SW 1271 (cell line): ENCODE measurements at regions not wholly inside any gene's neighbourhood (a gene's known extent, or its start where the extent isn't known, plus 50 kb on each side); places are given as distances from the start of the nearest gene placed in this dataset.
"Not testable (repeated sequence)": the region's sequence is repeated elsewhere in the genome, so short reads cannot be mapped to it uniquely, and the experiment has no call there.

ENCODE experiments used
- DNase-seq, 2 experiments: peaks; one replicate each; lab custom pipeline; 2025; lab: John Stamatoyannopoulos, UW

DNA sequence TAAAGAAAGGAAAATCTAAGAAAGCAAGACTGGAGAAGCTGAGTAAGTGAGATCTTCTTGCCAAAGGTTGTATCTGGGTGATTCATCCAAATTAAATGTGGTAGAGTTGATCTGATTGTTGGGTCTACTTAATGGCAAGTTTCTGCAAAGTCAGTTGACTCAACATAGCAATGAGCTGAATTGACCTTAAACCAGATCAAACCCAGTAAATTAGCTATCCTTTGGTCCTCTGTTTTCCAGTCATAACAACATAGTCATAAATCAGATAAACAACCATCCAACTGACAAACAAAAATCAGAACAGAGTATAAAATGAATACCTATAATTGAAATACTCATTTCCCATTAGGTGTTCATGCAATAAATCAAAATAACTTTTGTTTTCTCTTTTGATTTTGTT is 142.6 kb upstream of the CFAP20DC start:
- no peak for DNase-seq

DNA sequence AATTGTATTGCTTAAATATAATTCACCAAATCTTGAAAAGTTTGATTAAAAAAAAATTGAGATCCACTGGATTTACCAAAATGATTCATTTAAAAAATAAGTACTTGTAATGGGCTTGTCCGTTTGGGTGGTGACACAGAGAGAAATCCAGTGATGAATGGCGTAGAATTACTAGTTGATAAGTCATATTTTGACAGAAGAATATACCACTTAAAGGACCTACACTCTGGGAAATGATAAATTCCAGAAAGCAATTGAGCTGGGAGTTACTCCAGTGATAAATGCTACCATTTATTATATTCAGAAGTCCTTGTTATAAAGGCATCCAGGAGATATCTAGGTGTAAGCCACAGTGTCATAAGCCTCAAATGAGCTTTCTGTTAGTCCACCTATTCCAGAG is 141.8 kb upstream of the CFAP20DC start:
- no peak for DNase-seq

DNA sequence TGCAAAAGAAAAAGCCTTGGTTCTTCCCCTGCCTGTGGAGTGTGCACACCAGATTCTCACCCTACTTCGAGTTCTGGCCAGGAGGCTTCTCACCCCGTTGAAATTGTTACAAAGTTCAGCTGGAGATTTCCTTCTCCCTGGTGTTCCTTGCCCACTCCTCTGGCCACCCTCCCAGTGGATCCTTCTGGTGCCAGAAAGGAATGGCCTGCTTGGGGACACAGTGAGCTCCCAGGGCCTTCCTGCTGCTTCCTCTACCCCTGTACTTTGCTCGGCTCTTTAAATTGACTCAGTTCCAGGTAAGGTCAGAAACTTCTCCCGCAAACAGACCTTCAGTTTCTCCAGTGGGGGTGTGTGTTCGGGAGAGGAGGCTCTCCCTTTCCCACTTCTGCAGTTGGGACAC is 140.1 kb upstream of the CFAP20DC start:
- no peak for DNase-seq

DNA sequence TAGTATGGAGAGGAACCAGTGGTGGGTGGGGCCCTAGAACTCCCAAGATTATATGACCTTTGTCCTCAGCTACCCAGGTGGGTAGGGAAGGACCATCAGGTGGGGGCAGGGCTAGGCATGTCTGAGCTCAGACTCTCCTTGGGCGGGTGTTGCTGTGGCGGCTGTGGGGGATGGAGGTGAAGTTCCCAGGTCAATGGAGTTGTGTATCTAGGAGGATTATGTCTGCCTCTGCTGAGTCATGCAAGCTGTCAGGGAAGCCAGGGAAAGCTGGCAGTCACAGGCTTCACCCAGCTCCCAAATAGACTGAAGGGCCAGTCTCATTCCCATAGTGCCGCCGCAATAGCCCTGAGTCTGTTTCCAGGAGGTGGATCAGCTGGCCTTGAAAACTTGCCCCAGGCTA is 139.7 kb upstream of the CFAP20DC start:
- no peak for DNase-seq

DNA sequence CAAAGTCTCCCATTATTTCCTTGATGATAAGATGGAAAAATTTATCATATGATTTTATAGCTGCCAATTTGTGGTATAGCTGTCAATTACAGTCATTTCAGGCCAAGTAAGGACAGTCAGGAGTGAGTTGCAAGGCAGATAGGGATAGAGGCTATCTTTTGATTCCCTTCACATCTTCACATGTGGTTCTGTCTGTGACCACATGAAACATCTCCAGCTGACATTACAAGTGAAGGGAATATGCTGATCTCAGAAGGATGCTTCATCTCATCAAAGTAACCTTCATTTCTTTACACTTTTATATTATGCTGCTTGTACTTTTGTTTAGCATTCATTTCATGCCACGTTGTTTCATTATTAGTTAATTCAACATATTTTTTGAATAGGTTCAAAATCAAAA is 136.9 kb upstream of the CFAP20DC start:
- no peak for DNase-seq

DNA sequence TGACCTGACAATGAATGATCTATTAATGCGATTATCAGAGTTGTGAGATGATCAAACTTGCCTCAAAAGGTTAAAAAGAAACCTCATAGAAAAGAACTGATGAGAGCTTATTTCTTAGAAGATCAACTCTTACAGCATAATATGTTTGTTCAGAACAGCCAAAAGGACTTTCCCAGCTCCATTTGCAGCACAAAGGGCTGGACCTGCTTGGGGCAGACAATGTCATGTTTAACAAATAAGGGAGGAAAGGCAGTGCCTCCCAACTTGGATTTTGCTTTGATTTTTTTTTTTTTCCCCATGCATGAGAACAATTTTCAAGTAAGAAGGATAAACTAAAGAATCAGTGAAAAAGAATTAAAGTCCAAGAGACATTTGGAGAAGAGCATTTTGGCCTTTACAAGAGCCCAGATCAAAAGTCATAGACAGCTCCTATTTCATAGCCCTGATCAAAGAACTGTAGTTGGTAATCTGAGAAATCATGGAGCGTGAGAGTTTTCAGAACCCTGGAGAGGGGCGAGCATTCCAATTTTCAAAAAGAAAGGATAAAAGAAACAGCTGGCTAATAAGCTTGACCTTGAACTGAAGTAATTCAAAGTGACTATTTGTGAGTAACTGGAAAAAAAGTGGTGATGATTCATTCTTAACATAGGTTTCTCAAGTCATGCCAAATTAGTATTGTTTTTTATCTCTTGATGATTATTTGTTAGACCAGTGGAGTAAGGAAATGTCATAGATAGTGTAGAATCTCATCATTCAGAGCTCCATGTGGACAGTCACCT is 136.0 kb upstream of the CFAP20DC start:
- no peak for DNase-seq

DNA sequence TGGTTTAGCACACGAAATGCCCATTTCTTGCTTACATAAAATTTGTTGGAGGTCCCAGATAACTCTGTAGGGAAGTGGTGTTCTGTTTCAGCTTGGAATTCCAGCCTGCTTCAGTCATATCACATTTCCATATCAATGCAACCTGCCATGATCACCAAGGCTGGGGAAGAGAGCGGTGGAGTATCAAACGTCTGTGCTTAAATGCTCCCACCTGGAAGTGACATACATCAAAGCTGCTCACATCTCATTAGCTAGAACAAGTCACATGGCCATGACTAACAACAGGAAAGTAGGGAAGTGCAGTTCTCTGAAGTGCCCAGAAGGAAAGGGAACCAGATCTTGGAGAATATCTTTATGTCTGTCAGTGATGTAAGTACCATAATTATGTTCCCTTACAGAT is 130.2 kb upstream of the CFAP20DC start:
- DNase-seq, result no peak

DNA sequence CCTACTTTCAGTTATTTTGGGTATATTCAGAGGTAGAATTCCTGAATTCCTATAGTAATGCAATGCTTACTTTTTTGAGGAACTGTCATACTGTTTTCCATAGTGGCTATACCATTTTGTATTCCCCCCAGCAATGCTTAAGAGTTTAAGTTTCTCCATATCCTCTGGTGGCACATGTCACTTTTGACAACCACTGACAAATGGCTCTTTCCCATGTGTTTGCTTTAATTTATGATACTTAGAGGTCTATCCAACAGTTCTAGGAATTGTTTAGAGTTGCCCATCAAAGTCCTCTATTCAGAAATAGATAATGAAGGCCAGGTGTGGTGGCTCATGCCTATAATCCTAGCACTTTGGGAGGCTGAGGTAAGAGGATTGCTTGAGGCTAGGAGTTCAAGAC is 128.9 kb upstream of the CFAP20DC start:
- no peak for DNase-seq

DNA sequence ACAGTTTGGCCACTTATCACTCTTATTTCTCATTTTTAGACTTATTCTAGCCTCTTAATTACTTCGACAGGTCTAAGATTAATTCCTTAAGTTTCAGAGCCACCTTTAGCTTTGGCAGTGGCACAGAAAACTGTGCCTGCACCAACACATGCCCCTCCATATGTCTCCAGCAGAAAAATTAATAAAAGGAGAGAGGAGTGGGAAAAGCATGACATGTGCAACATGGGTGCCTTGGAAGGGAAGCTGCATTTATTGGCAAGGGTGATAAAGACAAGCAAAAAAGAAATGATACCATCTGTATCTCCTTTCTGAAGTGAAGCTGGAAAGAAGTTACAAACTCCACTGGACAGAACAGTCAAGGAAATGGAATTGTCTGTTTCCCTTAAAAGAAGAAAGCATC is 121.7 kb upstream of the CFAP20DC start:
- DNase-seq, result no peak

DNA sequence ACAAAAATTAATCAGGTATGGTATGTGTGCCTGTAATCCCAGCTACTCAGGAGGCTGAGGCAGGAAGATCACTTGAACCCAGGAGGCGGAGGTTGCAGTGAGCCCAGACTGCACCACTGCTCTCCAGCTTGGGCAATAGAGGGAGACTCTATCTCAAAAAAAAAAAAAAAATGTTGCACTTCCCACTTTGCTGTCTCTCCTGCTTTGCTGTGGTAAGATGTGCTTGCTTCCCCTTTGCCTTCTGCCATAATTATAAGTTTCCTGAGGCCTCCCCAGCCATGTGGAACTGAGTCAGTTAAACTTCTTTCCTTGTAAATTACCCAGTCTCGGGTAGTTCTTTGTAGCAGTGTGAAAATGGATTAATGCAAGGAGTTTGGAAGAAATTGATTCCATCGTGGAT is 120.3 kb upstream of the CFAP20DC start:
- DNase-seq, result not testable (repeated sequence)

DNA sequence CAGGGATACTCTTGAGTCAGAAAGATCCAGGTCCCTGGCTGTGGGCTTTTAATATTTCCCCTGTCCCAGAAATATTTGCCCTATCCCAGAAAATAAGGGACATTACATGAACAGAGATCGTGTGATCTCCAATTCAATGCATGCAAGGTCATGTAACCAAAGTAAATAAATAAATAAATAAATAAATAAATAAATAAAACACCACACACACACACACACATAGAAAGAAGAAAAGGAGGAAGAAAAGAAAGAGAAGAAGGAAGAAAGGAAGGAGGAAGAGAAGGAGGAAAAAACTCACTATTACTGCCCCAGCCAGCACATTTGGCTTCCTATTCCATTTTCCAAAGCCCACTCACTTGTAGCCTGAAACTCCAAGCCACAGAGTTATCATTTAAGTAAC is 117.9 kb upstream of the CFAP20DC start:
- DNase-seq, result no peak

DNA sequence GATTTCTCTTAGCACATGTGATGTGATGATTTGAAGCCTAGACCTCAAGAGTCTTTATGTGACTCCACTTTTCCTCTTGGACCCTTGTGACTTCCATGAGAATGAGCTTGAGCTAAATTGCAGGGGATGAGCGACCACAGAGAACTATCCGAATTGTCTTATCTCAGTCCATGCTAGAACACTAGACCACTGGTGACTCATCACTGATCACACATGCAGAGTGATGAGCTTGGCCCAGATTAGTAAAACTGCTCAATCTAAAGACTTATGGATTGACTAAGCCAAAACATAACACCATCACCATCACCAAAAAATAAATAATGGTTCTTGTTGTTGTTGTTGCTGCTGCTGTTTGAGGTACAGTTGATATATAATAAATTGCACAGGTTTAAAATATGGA is 114.1 kb upstream of the CFAP20DC start:
- no peak for DNase-seq

DNA sequence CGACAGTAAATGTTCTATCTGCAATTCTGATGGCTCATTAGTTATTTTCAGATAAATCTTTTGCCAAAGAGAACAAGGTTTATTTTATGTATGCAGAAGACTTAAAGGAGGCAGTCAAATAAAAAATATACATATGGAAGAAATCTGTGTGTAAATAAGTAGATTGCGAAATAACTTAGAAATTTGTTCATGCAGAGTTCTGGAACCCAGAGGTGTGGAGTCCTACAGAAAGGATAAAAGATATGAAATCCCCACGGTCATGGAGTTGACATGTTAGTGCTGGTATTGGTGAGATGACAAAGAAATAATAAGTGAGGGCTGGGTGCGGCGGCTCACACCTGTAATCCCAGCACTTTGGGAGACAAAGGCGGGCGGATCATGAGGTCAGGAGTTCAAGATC is 111.2 kb upstream of the CFAP20DC start:
- DNase-seq, result no peak

DNA sequence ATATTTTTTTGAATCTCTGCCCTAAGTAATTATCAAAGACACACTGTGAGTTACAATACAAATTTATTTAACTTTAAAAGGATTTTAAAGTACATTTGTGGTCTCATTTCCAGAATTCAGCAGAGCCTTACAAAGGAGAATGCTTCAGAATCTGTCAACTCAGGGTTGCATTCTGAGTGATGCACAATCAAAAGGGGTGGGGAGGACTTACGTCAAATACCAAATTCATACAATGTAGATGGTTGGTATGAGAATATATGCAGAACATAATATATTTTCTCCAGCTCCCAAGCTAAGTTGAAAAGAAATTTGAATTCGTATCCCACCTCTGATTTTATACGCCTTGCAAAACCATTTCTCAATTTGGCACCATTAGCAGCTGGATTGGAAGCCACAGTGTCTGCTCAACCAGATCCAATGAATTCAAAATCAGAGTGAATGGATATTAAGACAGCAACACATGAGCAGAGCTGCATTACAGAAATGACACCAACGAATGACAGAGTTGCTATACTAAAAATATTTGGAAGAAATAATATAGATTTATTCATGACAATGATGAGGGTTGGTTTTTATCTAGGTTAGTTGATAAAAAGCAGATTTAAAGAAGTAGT is 110.4 kb upstream of the CFAP20DC start:
- DNase-seq, result no peak

DNA sequence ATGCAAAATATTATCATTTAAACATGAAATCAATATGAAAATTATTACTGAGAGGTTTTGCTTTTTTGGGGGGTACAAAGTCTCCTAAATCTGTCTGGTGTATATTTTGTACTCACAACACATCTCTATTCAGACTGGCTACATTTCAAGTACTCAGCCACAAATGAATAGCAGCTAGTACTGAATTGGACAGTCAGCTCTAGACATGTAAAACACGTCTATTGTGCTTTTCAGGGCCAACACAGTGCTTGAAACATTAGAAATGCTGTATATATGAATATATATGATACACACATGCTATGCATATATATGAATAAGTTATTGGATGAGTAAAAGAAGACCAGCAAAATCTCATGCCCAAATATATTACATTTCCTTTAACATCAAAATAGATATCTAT is 103.8 kb upstream of the CFAP20DC start:
- DNase-seq, result no peak

DNA sequence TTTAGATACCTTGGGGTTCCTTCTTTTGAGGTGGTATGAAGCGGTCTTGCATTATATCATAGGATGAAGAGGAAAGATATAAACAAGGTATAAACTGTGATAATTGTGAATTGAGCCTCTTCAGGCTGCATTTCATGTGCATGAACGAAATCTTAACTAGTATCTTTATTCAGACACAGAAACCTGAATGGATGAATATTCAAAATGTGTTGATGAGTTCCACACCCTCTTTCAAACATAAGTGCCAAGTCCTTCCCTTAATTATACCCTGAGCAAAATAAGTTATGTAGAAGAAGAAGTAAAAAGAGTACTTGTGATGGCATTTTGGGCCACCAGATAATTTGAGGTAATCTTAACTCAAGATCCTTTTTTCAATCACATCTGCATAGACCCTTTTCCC is 103.1 kb upstream of the CFAP20DC start:
- no peak for DNase-seq

DNA sequence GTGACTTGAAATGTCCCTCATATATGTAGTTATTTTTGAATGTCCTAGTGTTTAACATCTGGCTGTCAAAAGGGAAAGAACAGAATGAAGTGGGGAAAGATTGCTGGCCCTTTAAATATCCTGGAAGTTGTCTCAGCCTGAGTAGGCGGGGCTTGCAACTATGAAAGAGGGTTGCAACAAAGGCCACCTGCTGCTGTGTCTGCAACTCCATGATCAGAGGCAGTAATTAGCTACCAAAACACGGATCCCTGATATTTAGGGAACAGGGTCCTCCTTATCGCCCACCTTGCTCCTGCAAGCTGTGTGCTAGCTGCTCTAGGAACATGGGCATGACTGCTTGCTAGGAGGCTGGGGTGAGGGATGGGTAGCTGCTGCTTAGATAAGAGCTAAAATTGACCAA is 100.2 kb upstream of the CFAP20DC start:
- DNase-seq, result no peak

DNA sequence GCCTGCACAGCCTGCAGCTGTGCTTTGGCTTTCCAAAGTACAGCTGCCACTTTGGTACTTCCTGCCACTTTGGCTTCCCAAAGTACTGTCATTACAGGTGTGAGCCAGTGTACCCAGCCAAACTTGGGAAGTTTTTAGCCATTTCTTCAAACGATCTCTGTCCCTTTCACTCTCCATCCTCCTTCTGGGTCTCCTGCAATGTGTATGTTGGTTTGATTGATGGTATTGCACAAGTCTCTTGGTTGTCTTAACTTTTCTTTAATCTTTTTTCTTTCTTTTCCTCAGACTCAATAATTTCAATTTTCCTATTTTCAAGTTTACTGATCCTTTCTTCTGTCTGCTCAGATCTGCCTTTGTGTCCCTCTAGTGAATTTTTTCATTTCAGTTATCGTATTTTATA is 99.3 kb upstream of the CFAP20DC start:
- DNase-seq, result no peak

DNA sequence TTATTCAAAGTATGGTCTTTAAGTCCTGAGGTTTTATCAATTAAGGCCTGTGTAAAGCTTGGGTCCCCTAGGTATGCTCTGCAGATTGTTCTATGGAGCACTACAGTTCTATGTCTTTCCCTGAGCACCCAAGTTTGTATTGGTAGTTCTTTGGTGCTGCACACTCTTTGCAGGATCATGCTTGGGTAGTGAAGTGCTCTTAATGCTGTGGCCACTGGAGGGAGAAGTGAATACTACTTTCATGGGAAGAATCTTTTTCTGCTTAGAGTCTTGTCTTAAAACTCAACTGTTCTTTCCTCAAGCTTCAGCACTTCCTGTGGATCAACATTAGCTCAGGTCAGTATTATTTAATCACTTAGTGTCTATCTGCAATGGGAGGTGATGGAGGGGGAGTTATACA is 93.6 kb upstream of the CFAP20DC start:
- DNase-seq, result peak in 1 of 2 experiments; percentile 8

DNA sequence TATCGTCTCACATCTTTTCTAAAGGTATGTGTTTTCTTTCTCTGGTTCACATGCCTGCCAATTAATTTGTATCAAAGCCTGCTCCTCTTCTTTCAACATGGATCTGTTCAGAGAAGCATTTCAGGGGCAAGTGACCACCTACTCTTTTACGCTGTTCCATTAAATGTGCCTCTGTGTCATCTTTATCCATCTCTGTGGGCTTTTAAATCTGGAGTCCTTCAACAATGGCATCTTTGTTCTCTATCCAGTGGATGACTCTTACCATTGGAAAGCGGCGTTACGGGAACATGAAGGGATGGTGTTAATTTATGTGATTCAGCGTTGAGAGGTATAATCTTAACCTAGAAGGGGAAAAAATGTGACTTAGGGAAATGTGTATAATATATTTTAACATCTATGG is 92.7 kb upstream of the CFAP20DC start:
- no peak for DNase-seq

DNA sequence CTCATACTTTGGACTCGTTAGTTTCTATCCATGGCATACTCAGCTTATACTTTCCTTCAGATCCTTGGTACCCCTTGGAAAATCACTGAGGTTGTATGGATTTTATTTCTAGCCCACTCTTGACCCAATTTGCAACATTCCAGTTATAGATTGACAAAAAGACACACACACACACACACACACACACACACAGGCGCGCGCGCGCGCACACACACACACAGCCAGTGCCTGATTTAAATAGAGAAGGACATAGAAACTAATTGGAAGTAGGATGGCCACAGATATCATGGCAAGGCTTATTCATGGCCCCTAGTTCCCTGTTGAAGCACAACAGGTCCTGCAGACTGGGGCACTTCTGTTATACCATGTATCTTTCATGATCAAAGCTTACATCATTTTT is 89.1 kb upstream of the CFAP20DC start:
- DNase-seq, result no peak

DNA sequence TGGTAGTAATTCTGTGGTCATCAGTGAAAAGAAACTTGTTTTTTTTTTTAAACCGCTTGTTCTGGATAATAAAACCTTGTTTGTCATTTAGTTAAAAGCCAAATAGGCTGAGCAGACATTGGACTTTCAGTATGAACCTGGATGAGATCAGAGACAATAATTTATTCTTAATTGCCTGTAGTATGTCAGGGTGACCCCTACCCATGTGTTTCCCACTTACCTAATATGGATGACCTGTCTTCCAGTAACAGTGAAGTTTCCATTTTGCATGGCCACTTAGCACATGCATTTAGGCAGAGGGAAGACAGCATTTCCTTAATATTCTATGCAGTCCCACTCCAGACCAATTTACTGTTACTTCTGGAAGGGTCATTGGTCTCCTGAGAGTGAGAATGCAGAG is 87.6 kb upstream of the CFAP20DC start:
- no peak for DNase-seq

DNA sequence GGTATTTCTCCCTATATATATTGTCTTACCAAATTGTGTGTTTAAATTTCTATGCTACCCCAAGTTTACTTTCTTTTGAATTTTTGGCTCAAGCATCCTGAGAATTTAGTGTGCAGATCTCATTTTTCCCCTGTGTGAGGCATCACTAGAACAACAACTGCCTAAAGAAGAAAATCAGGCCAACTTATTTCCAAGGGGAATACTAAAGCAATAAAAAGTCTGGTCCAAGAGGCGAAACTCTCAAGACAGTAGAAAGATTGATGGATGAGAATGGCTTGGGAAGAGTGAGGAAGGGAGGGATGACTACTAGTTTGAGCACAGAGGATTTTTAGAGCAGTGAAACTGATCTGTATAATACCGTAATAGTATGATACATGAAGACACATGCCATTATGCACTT is 86.3 kb upstream of the CFAP20DC start:
- no peak for DNase-seq

DNA sequence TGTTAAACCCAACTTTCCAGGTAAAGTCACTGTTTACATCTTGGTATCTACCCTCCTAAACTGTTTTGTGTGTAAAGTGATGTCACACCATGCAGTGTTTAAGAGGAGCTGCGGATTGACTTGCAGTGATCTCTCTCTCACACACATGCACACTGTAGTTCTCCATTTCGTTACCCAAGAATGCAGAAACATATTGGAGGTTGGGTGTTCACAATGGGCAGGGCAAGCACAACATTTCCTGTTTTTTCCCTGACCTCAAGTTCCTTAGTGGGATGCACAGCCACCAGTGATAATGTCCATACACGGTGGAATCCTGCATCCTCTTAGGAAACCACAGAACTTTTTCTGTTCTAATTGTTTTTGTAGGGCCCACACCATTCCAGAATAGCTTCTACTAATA is 85.3 kb upstream of the CFAP20DC start:
- no peak for DNase-seq
